GM21423 (cell line): ENCODE measurements at regions not wholly inside any gene's neighbourhood (a gene's known extent, or its start where the extent isn't known, plus 50 kb on each side); places are given as distances from the start of the nearest gene placed in this dataset.

Experiments
- ATAC-seq: cut with Tn5 transposase; IDR thresholded peaks from one replicate; pipeline ENCODE4 v1.9.1; 2021; ENCODE audit warnings: mild to moderate bottlenecking, moderate library complexity; ENCODE audit not compliant: unreplicated experiment

DNA sequence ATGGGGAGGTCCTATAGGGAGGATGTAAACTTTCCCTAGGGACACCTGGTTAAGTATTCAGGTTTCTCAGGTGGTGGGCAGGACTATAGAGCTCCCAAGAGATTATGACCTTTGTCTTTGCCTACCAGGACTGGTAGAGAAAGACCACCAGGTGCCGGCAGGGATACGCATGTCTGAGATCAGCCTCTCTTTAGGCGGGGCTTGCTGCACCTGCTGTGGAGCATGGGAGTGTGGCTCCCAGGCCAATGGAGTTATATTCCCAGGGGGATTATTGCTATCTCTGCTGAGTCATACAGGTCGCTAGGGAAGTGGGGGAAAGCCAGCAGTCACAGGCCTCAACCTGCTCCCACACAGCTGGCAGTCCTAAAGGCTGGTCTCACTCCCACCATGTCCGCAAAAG is 280.5 kb upstream of the MMS22L start:
- ATAC-seq, result no peak

DNA sequence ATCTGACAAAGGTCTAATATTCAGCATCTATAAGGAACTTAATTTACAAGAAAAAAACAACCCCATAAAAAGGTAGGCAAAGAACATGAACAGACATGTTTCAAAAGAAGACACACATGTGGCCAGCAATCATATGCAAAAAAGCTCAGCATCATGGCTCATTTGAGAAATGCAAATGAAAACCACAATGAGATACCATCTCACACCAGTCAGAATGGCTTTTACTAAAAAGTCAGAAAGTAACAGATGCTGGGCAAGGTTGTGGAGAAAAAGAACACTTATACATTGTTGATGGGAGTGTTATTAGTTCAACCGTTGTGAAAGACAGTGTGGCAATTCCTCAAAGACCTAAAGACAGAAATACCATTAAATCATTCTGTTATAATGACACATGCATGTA is 289.9 kb upstream of the MMS22L start:
- no peak for ATAC-seq

DNA sequence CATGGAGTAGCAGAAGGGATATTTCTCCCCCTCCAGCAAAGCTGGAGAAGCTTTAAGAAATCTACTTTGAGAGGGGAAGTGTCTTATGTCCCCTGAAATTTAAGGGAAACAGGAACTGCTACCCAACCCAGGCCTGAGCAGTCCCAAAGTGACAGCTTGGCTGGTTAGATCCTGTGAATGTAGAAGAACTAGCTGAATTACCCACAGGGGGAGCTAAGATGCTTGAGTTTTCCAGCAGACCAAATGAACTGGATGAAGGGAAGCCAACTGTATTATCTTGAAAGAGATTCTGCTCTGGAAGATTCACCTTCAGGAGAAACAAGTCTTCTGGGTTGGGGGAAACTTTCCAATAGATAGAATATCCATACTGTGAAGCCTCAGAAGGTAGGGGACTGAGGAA is 303.3 kb upstream of the MMS22L start:
- no peak for ATAC-seq

DNA sequence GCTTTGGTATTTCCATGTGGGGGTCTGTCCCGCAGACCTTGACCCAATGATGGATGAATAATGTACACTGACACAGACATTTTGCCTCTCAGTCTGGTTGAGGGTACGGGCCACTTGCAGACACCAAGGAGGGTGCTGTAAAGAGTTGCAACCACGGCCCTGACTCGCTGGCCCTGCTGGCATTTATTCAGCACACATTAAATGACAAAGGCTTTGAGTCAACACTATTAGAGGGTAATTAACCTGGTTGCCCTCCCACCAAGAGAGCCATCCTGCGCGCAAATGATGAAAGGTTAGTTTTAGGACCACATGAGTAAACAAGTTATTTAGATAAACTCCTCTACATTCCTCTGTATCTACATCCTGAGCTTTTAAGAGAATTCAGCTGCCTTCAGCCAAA is 308.9 kb upstream of the MMS22L start:
- no peak for ATAC-seq

DNA sequence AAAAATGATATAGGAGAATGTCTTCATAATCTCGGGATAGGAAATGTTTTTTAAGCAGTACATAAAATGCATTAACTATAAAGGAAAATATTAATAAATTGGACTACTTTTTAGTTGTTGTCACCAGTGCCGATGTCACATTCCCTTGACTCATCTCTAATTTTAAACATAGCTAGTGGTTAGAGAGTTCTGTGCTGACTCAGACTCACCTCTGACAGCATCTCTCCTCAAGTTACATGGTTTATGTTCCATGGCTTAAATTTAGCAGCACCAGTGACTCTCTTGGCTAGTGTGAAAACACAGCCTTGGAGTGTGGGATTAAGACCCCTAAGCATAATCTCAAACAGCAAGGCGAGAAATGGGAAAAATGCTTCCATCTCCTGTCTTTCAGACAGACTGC is 311.8 kb upstream of the MMS22L start:
- no peak for ATAC-seq

DNA sequence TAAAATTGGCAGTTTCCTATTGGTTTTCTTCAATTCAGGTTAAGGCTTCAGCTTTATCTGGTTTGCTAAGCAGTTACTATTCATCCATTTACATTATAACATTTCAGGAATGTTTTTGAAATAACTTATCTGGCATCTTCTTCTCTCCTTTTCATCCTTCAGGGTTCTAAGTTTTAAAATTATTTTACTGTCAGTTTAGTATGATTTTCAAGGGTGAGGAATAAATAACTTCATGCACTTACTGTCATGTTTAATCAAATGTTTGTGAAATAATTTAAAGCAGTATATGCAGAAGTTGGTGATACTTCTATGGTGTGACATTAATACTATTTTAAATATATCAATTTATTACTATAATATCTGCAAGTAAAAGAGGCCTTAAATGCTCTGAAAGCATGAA is 338.1 kb upstream of the MMS22L start:
- no peak for ATAC-seq

DNA sequence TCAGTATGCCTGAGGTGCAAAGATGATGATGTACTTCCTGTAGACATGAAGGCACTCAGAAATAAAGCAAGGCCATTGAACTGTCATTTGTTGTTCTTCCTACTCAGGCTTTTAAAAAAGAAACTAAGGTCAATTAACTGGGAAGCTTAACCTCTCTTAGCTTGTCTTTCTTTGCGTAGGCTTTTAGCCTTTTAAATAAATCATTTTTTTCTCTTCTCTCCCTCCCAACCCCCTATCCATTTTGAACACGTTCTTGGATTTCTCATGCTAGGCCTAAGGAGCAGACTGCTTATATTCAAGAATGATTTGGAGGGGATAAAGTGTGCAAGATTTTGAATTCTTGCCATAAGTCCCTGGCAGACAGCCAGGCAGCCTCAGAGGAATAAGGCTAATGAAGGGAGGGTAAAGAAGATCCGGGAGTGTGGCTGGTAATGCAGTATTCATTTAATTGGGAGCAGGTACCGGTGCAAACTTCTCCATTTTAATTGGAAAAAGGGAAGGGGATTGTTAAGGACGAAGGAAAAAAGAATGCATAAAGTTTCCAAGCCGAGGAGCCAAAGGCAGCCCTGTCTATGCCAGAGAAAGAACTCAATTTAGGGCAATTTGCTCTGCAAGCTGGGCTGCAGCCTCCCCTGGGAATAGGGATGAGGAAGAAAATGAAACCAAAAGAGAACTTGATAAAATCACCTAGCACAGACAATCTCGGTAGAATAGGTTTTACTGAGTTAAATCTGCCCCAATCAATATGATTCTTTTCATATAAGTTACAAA is 343.8 kb upstream of the MMS22L start:
- ATAC-seq, result no peak

DNA sequence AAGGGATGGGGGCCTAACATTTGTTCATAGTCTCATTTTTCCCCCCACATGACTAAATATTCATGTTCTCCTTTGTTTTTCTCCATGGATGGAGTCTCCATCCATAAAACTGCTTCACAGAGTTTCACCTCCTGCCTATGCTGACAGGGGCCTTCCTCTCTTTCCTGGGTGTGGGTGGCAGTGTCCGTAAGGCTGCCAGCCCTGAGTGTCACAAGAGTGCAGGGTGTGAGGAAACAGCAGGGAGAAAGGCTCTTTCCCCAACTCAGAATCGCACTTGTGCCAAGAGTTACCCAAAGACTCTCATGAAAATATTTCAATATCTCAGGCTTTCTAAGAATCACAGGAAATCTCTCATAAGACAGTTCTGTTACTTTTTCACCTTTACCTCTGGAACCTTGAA is 346.2 kb upstream of the MMS22L start:
- no peak for ATAC-seq

DNA sequence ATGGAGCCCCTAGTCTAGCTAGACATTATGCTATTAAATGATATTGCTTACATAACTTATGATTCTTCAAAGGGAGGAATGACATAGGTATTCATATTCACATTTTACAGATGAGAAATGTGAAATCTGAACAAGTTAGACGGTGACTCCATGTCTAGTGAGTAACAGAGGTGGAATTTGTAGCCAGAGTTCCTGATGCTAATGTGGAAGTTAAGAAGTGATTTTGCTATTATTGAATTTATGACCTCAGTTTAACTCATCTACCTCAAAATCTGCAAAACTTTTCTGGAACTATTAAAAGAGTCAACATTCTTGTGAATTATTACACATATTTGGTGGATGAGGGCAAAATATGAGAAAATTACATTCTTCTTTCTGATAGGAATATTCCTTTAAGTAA is 347.6 kb upstream of the MMS22L start:
- ATAC-seq, result no peak

DNA sequence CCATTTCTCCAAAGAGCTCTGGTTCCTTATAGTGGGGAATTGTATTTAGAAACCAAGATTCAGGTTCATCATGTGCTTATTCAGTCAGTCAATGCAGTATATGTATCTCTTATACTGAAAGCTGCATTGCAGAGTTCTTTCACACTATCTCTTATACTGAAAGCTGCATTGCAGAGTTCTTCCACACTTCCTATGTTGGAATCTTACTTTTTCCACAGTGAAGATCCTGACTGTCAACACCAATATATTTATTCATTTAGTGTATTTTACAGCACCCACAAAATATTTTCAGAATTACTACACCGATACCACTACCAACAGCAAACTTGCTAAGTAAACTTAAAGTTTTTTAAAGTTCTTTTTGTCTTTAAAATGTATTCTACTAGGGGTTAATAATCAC is 349.3 kb upstream of the MMS22L start:
- ATAC-seq, result no peak

DNA sequence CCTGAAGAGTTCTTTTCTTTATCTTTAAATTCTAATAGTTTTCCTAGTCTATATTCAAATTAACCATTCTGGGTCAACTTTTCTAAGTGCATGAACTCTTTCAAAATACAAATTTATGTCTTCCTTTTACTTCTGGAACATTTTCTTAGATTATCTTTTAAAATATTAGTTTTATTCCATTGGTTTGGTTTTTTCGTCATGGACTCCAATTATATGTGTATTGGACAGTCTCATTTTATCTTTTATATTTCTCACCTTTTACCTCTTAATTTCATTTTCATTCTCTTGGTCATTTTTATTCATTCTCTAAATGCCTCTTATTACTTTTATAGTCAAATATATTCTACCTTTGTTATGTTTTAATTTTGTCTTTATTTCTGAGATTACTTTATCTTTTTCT is 356.7 kb upstream of the MMS22L start:
- no peak for ATAC-seq

DNA sequence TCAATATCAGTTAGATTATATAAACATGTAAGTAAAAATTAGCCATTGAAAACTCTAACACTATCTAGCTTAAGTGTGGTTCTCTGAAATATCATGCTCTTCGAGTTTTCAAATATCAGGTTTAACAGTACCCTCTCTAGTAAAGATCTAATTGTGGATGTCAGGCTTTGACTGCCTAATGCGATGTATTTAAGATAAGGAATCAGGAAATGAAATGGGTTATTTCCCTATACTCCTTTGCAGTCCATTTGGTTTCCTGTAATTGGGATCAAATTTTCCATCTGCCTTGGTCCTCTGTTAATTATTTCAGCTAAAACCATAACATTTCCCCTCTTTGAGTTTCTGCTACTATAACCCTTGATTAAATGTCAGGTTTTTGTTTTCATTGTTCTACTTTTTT is 361.3 kb upstream of the MMS22L start:
- ATAC-seq, result no peak

DNA sequence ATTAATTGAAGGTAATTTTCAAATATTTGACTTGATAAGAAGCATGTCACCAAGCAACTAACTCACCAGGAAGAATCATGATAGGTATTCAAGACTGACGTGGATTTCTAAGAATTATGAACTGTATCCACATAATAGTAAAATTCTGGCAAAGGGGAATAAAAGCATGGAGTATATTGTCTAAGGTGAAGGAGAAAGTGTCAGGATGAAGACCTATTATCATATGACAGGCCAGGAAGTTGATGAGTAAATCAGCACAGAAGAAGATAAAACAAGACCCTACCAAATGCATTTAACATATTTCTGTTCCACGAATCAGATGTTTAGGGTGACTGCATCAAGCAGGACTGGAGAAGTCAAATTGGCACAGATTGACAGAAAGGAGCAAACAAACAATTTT is 362.7 kb upstream of the MMS22L start:
- ATAC-seq, result no peak

DNA sequence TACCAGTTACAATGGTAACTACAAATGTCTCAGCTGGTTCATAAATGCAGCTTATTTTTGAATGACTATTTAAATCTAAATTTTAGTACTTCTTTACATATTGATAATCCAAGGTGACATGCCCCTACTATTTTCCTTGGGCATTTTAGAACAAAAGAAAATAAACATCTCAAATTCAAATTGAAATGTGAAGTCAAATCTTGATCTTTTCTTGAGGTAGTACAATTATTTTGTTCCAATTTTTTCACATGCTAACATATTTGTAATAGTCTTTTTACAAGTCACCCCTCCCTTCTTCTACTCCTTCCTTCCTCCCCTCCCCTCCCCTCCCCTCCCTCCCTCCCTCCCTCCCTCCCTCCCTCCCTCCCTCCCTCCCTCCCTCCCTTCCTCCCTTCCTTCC is 370.1 kb upstream of the MMS22L start:
- no peak for ATAC-seq

DNA sequence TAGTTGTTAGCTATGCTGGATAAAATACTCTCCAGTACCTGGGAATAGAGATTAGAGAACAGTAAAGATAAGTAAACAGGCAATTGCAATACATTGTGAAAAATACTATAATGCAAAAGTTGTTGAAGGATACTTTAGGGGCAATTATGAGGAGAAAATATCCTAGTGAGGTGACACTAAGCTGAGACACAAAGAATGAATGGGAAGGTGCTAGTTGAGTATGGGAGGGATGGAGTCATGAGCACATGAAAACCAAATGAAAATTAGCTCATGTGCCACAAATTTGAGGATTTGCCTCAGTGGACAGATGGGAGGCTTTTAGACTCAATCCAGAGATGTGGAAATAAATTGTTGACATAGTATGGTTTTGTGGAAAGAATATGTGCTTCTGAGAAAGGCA is 370.5 kb upstream of the MMS22L start:
- ATAC-seq, result no peak

DNA sequence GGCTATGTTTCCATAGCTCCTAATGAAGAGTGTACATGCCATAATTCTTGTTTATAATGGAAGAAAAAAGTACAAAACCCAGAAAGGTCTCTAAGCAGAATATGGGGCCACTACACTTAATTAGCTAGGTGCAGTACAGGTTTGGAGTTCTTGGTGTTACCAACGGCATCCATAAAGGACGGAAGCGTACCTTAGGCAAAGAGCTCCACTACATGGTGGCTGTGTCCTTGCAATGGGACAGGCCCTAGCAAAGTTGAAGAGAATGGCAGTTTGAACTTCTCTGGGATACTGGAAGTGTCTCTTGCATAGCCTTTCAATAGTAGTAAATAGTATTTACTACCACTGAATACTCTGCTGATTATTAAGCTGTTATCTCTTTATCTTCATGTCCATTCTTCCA is 371.7 kb upstream of the MMS22L start:
- no peak for ATAC-seq

DNA sequence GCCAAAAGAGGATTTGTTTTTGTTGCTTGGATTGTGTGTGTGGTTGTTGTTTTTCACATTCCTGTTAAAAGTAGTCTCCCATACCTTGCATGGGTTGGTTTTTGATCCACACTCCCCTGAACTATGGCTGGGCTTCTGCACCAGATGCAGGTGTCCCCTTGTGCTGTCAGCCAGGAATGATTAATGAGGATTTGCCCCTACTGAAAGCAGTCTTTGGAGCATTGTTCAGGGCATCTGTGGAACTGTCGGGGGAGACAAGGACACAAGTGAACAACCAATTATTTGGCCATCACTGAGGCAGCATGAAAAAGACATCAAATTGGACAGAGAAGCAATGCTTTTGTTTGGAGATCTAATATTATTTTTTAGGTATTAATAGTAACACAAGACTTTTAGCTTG is 373.2 kb upstream of the MMS22L start:
- no peak for ATAC-seq

DNA sequence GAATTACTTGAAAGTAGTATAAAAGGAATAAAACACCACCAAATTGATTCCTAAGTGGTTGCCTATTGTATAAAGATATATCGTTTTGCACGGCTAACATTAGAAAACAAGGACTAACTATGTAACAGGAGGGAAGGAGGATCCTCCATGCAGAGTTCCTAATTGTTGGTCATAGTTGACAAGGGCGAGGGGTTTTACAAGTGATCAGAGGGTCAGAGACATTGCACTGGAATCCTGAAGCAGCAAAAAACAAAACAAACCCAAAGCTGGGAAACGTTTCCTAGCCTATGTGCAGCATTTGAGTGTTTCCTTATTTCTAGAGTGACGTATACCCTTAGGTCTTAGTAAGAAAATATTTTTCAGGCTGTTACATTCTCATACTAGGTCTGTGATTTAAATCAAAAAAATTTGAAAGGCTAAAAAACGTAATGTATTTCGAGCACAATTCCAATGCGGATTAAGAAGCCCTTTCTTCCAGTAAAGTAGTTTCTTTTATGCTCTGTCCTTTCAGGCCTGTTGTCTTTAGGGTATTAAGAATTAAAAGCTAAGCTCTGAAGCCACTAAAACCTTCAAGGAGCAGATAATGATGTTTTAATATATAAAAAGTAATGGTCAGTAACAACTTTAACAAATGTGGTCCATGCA is 373.8 kb upstream of the MMS22L start:
- ATAC-seq, result no peak

DNA sequence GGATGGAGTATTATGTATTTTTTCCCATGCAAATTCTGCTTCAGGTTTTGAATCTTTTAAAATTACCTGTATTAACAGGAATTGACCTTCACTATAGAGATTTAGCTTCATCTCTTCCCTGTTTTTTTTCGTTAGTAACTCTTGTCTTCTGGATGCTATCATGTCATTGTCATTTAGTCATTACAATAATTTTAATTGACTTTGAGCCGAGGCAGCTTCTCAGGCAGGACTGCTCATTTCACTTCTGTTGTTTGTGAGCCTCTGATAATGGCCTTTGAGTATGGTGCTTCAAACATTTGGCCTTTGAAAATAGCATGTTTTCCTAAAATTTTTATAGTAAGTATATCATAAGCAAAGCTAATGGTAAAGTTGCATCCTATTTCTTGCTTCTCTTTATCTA is 375.1 kb upstream of the MMS22L start:
- no peak for ATAC-seq

DNA sequence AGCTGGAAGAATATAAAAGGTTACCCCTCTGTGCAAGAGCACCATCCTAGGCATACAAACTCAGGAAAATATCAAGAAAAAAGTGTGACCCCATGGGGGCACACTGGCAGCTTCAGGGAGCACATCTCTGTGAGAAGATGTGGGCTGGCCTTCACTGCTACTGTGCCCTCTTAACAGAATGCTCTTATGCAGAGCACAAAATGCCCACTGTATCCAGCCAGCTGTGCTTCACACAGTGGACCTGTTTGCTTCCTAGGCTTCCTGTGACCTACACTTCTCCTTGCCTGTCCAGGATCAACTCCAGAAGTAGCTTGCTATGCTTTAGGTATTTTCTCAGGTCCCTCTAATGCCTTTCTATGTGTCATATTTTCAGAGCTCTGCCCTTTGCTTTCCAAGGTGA is 380.2 kb upstream of the MMS22L start:
- no peak for ATAC-seq

DNA sequence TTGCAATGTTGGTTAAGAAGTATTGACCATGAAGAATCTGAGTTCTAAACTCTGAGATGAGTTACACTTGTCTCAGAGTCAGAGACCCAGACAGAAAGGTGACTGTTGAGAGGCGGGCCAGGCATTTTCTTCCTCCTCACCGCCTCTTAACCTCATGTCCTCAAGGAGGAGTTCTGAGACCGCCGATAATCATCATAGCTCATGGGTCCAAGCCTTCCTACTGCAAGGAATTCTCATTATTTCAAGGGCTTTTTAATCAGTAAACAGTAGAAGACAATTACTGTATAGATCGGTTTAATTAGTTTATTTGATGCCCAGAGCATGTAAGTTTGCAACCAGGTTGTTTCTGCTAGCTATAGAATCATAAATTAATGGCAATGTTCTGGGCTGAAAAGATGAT is 382.4 kb upstream of the MMS22L start:
- no peak for ATAC-seq

DNA sequence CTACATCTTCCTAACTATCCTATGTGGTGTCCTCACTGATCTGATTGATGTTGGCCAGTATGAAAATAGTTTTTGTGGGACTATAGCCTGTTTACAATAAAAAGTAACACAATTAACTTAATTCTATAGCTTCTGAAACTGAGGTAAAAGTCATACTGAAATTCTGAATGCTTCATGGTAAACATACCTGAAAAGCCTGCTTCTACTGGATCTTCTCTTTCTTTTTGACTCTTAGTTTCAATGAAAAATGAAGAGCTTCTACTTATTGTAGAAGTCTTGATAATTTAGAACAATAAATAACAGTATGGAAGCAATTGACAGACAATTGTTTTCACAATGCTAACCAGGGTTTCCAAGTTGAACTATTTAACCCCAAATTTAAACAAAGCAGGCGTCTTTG is 383.9 kb upstream of the MMS22L start:
- ATAC-seq, result no peak

DNA sequence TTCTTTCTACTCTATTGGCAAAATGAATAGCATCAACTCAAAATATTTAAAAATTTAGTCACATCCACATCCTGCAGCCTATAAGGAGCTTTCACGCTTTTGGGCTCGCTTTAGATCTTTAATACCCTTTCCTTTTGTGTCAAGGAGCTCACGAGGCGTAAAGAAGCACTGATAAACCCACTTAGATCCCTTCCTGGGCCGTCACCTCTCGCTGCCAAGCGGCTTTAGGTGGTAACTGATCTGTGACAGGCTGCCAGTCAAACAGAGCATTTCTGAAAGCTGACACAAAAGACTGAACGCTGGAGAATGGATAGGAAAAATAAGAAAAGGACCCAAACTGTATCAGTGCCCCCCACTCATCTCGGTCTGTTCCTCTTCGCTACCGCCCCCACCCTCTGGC is 385.7 kb upstream of the MMS22L start:
- ATAC-seq, result peak; percentile 41
